WERI-Rb-1 (cell line): ENCODE measurements at regions not wholly inside any gene's neighbourhood (a gene's known extent, or its start where the extent isn't known, plus 50 kb on each side); places are given as distances from the start of the nearest gene placed in this dataset.
A peak's percentile ranks its signal among the peaks of the same experiment; 100 is the strongest.
"Not testable (repeated sequence)": the region's sequence is repeated elsewhere in the genome, so short reads cannot be mapped to it uniquely, and the experiment has no call there.

Source experiments
- DNase-seq: peaks from one replicate; pipeline ENCODE4 v3.0.0-alpha.2; 2020
- H3K27ac ChIP-seq: fragments of 250-450 bp; sonication (Bioruptor Pico); 2 replicates; pipeline ENCODE4 v1.5.1; 2020; ENCODE audit warnings: mild to moderate bottlenecking, moderate library complexity
- H3K27me3 ChIP-seq: fragments of 250-450 bp; sonication (Bioruptor Pico); 2 replicates; pipeline ENCODE4 v1.5.1; 2021; ENCODE audit warnings: mild to moderate bottlenecking, low read depth, moderate library complexity; ENCODE audit not compliant: insufficient read depth, severe bottlenecking
- H3K36me3 ChIP-seq: fragments of 250-450 bp; sonication (Bioruptor Pico); 2 replicates; pipeline ENCODE4 v1.5.1; 2020; ENCODE audit warnings: mild to moderate bottlenecking, moderate library complexity
- H3K4me3 ChIP-seq: 2 replicates; pipeline ENCODE4 v1.5.1; 2011; ENCODE audit warnings: low read depth, mild to moderate bottlenecking, control low read depth, low read length
- H3K9me3 ChIP-seq: fragments of 250-450 bp; sonication (Bioruptor Pico); 2 replicates; pipeline ENCODE4 v1.5.1; 2021; ENCODE audit warnings: mild to moderate bottlenecking, moderate library complexity; ENCODE audit not compliant: severe bottlenecking
- CTCF ChIP-seq: IDR thresholded peaks from 2 replicates; pipeline ENCODE4 v1.5.1; 2011; ENCODE audit warnings: low read depth, mild to moderate bottlenecking, control low read depth, inconsistent platforms, low read length

- Histone ChIP-seq H3K27ac (no peak overlapping the region), H3K4me3 (no peak overlapping the region)
- no peak for DNase-seq
Observed at GRCh38 chr6:76574746-76575145, 502.3 kb upstream of the IMPG1 start.

GRCh38 chr6:76565932-76566331, 493.5 kb upstream of the IMPG1 start:
- H3K27me3 ChIP-seq, result no peaks in the 10 kb centered on the region
- DNase-seq, result no peak
- no peak overlapping the region for H3K27ac ChIP-seq
- no peak overlapping the region for H3K4me3 ChIP-seq
- no peak for TF ChIP-seq CTCF
- no peaks in the 10 kb centered on the region for H3K9me3 ChIP-seq
- no peaks in the 10 kb centered on the region for H3K36me3 ChIP-seq

More at GRCh38 chr6:76574746-76575145, 502.3 kb upstream of the IMPG1 start:
- H3K27me3 ChIP-seq, result no peaks in the 10 kb centered on the region
- no peak for TF ChIP-seq CTCF
- no peaks in the 10 kb centered on the region for H3K36me3 ChIP-seq
- H3K9me3 ChIP-seq, result no peaks in the 10 kb centered on the region

GRCh38 chr6:76562371-76562770, 489.9 kb upstream of the IMPG1 start:
- H3K36me3 ChIP-seq, H3K9me3 ChIP-seq, H3K4me3 ChIP-seq, H3K27me3 ChIP-seq, H3K27ac ChIP-seq, DNase-seq: not testable (repeated sequence)

GRCh38 chr6:76560851-76561755, 488.6 kb upstream of the IMPG1 start:
- H3K4me3 ChIP-seq, H3K9me3 ChIP-seq, H3K36me3 ChIP-seq, H3K27me3 ChIP-seq: not testable (repeated sequence)
- peak; percentile 11 for DNase-seq
- H3K27ac ChIP-seq, result peak overlapping the region; percentile 5; the same call in 1 of the 2 replicates

- Histone ChIP-seq H3K27me3 (no peaks in the 10 kb centered on the region), H3K9me3 (no peaks in the 10 kb centered on the region), H3K27ac (no peak overlapping the region), H3K4me3 (no peak overlapping the region), H3K36me3 (no peaks in the 10 kb centered on the region)
- TF ChIP-seq CTCF, result no peak
- no peak for DNase-seq
Observed at GRCh38 chr6:76553256-76553655, 480.8 kb upstream of the IMPG1 start.

GRCh38 chr6:76552268-76552667, 479.8 kb upstream of the IMPG1 start:
- no peak for DNase-seq
- no peak for TF ChIP-seq CTCF
- Histone ChIP-seq H3K36me3 (no peaks in the 10 kb centered on the region), H3K4me3 (no peak overlapping the region), H3K9me3 (no peaks in the 10 kb centered on the region), H3K27me3 (no peaks in the 10 kb centered on the region), H3K27ac (no peak overlapping the region)

GRCh38 chr6:76533661-76534060, 461.2 kb upstream of the IMPG1 start:
- Histone ChIP-seq H3K27me3 (no peaks in the 10 kb centered on the region), H3K27ac (no peak overlapping the region), H3K9me3 (no peaks in the 10 kb centered on the region), H3K4me3 (no peak overlapping the region), H3K36me3 (no peaks in the 10 kb centered on the region)
- DNase-seq, result no peak
- TF ChIP-seq CTCF, result no peak
